Liver (tissue), 3 donors: ENCODE measurements at regions not wholly inside any gene's neighbourhood (a gene's known extent, or its start where the extent isn't known, plus 50 kb on each side); places are given as distances from the start of the nearest gene placed in this dataset.

ENCODE experiments used
- ATF3 ChIP-seq: IDR thresholded peaks from 2 replicates; pipeline ENCODE4 v1.6.1; 2016; ENCODE audit warnings: antibody characterized with exemption
- CTCF ChIP-seq: fragments of 150-350 bp; IDR thresholded peaks from 2 replicates; pipeline ENCODE4 v1.5.1; 2017; ENCODE audit warnings: improper control_type of control experiment, low read depth, low read length; ENCODE audit not compliant: missing input control
- EGR1 ChIP-seq, 2 donors: IDR thresholded peaks; 2 replicates each; pipeline ENCODE4 v1.6.1; 2016 to 2018; ENCODE audit warnings: antibody characterized with exemption in 2 of 2, low read depth in 2 of 2
- FOXA1 ChIP-seq: IDR thresholded peaks from 2 replicates; pipeline ENCODE4 v1.6.1; 2016; ENCODE audit warnings: antibody characterized with exemption
- GABPA ChIP-seq, 2 donors: IDR thresholded peaks in 1 of 2; conservative IDR thresholded peaks in 1 of 2; 2 replicates each; pipeline ENCODE4 v1.6.1; 2016; ENCODE audit warnings: antibody characterized with exemption in 2 of 2, mild to moderate bottlenecking in 1 of 2, moderate library complexity in 1 of 2
- JUND ChIP-seq, 2 donors: IDR thresholded peaks; 2 replicates each; pipeline ENCODE4 v1.6.1; 2016; ENCODE audit warnings: antibody characterized with exemption in 2 of 2
- MAX ChIP-seq: IDR thresholded peaks from 2 replicates; pipeline ENCODE4 v1.6.1; 2016; ENCODE audit warnings: antibody characterized with exemption
- RAD21 ChIP-seq, 2 donors: IDR thresholded peaks; 2 replicates each; pipeline ENCODE4 v1.6.1; 2016; ENCODE audit warnings: antibody characterized with exemption in 2 of 2, mild to moderate bottlenecking in 2 of 2
- REST ChIP-seq: IDR thresholded peaks from 2 replicates; pipeline ENCODE4 v1.6.1; 2016; ENCODE audit warnings: antibody characterized with exemption, mild to moderate bottlenecking
- TAF1 ChIP-seq: conservative IDR thresholded peaks from 2 replicates; pipeline ENCODE4 v1.6.1; 2016; ENCODE audit warnings: antibody characterized with exemption, mild to moderate bottlenecking
- YY1 ChIP-seq: IDR thresholded peaks from 2 replicates; pipeline ENCODE4 v1.6.1; 2016; ENCODE audit warnings: antibody characterized with exemption, mild to moderate bottlenecking
- ZBTB33 ChIP-seq: IDR thresholded peaks from 2 replicates; pipeline ENCODE4 v1.6.1; 2016; ENCODE audit warnings: antibody characterized with exemption
- donor health status: healthy.
- donor health status: healthy.

GRCh38 chr5:23001120-23001519 lies 148.0 kb upstream of the CDH12 start:
- TF ChIP-seq CTCF, result no peak
- no peak for TF ChIP-seq REST
- TF ChIP-seq EGR1 (IDR thresholded peaks at IDR 0.05; ENCODE audit: low read depth in 2 of 2), result no peak
- TF ChIP-seq RAD21 (IDR thresholded peaks at IDR 0.05), result no peak
- TF ChIP-seq GABPA (IDR thresholded peaks at IDR 0.05 in 1 of 2, conservative IDR thresholded peaks at IDR 0.05 in 1 of 2), result no peak
- no peak for TF ChIP-seq JUND (IDR thresholded peaks at IDR 0.05)
- no peak for TF ChIP-seq ZBTB33
- no peak for TF ChIP-seq YY1
- TF ChIP-seq FOXA1, result no peak
- TF ChIP-seq MAX, result no peak
- TF ChIP-seq TAF1, result no peak
- TF ChIP-seq ATF3, result no peak
